ENCODE measurements at regions not wholly inside any gene's neighbourhood (a gene's known extent, or its start where the extent isn't known, plus 50 kb on each side); places are given as distances from the start of the nearest gene placed in this dataset.

DNA sequence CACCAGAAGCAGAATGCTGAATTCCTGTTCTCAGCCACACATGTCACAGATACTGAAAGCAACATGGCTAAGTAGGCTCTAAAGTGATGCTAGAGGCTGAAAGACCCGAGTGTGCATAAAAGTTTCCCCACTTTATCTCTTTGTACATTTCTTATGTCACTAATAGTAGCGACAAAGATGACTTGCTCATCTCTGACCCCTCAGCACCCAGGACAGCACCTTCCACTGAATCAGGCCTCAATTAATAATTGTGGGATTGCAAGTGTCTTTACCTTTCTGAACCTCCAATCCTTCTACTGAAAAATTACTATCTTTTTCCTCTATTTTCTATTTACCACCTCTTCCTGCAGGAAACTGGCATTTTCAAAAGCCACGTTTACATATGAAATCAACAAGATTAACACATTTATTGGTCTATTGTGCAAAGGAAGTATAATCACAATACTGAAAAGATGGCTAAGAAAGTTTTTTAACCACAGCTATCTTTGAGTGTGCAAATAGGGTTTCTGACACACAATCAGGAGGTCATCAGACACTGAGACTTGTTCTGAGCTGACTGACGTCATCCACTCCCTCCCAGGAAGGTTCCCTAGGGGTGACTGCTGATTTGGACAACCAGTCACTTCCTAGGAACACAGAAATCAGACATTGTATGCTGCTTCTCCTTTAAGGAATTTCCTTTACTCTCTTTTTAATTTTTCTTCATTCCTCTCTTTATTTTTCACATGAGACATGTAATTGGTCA lies 213.9 kb upstream of the ISX start:
- TF ChIP-seq CTCF (IDR thresholded peaks at IDR 0.05): no peak
- no peak for TF ChIP-seq POLR2A (IDR thresholded peaks at IDR 0.05)

All from heart left ventricle (tissue), 13 donors.